GM23338 (cell line): ENCODE measurements at regions not wholly inside any gene's neighbourhood (a gene's known extent, or its start where the extent isn't known, plus 50 kb on each side); places are given as distances from the start of the nearest gene placed in this dataset.

ENCODE experiments used
- ATAC-seq: fragments of 200-7000 bp; cut with Tn5 transposase; 3 replicates; pipeline ENCODE4 v1.9.1; 2020
- DNase-seq: peaks from one replicate; pipeline ENCODE4 v3.0.0-alpha.2; 2015; ENCODE audit warnings: low spot score
- H2AFZ ChIP-seq: fragments of 200-600 bp; sonication (generic); 2 replicates; pipeline ENCODE4 v1.8.0; 2016; ENCODE audit warnings: antibody characterized with exemption, mild to moderate bottlenecking, moderate library complexity
- H3F3A ChIP-seq: fragments of 200-600 bp; sonication (generic); replicated peaks from 2 replicates; pipeline ENCODE4 v1.8.0; 2017; ENCODE audit warnings: antibody characterized with exemption, mixed run types, low read depth
- H3K27ac ChIP-seq: fragments of 200-600 bp; sonication (generic); 2 replicates; pipeline ENCODE4 v1.6.1; 2016; ENCODE audit warnings: low read depth
- H3K27me3 ChIP-seq: fragments of 200-600 bp; sonication (generic); 2 replicates; pipeline ENCODE4 v1.8.0; 2016; ENCODE audit warnings: mild to moderate bottlenecking, mixed run types, moderate library complexity; ENCODE audit not compliant: insufficient read depth
- H3K36me3 ChIP-seq: fragments of 200-600 bp; sonication (generic); 2 replicates; pipeline ENCODE4 v1.8.0; 2016; ENCODE audit warnings: mild to moderate bottlenecking; ENCODE audit not compliant: insufficient read depth
- H3K4me1 ChIP-seq: fragments of 200-600 bp; sonication (generic); 2 replicates; pipeline ENCODE4 v1.8.0; 2016; ENCODE audit warnings: mild to moderate bottlenecking, moderate library complexity; ENCODE audit not compliant: insufficient read depth
- H3K4me2 ChIP-seq: fragments of 200-600 bp; sonication (generic); 2 replicates; pipeline ENCODE4 v1.7.1; 2017; ENCODE audit warnings: mixed run types
- H3K4me3 ChIP-seq: fragments of 200-600 bp; sonication (generic); 2 replicates; pipeline ENCODE4 v1.6.1; 2016; ENCODE audit warnings: mixed run types
- H3K79me2 ChIP-seq: fragments of 200-600 bp; sonication (generic); replicated peaks from 2 replicates; pipeline ENCODE4 v1.8.0; 2017; ENCODE audit warnings: mild to moderate bottlenecking; ENCODE audit not compliant: insufficient read depth
- H3K9me2 ChIP-seq: fragments of 200-600 bp; sonication (generic); 2 replicates; pipeline ENCODE4 v1.8.0; 2017; ENCODE audit not compliant: insufficient read depth
- H4K20me1 ChIP-seq: fragments of 200-600 bp; sonication (generic); replicated peaks from 2 replicates; pipeline ENCODE4 v1.8.0; 2017; ENCODE audit warnings: mild to moderate bottlenecking; ENCODE audit not compliant: insufficient read depth
- H3K27ac Mint-ChIP-seq: 2 replicates; pipeline ENCODE4 v1.8.0; 2020; ENCODE audit warnings: inconsistent platforms, mild to moderate bottlenecking, moderate library complexity, mixed read lengths
- H3K27me3 Mint-ChIP-seq: 3 replicates; pipeline ENCODE4 v1.8.0; 2022; ENCODE audit warnings: low read depth, mild to moderate bottlenecking, moderate library complexity, mixed read lengths, inconsistent platforms; ENCODE audit not compliant: insufficient read depth, poor library complexity
- H3K36me3 Mint-ChIP-seq: 3 replicates; pipeline ENCODE4 v1.8.0; 2021; ENCODE audit warnings: low read depth, mild to moderate bottlenecking, inconsistent platforms, moderate library complexity, mixed read lengths
- H3K4me1 Mint-ChIP-seq: 3 replicates; pipeline ENCODE4 v1.8.0; 2020; ENCODE audit warnings: mild to moderate bottlenecking, inconsistent platforms, mixed read lengths
- H3K4me3 Mint-ChIP-seq: 3 replicates; pipeline ENCODE4 v1.8.0; 2021; ENCODE audit warnings: moderate library complexity, mild to moderate bottlenecking, inconsistent platforms, mixed read lengths
- H3K9me3 Mint-ChIP-seq: 3 replicates; pipeline ENCODE4 v1.8.0; 2020; ENCODE audit warnings: moderate library complexity, mild to moderate bottlenecking, inconsistent platforms, mixed read lengths
- CREB1 ChIP-seq: fragments of 250-450 bp; sonication (Bioruptor Pico); IDR thresholded peaks from 2 replicates; pipeline ENCODE4 v1.5.0; 2020; ENCODE audit warnings: low read depth, mild to moderate bottlenecking, moderate library complexity
- CTCF ChIP-seq, 2 experiments: fragments of 200-600 bp in 1 of 2; sonication (generic) in 1 of 2; conservative IDR thresholded peaks; 2 replicates each; pipeline versions ENCODE4 v1.5.1 to v1.6.1; 2016 to 2017; ENCODE audit warnings: antibody characterized with exemption in 2 of 2, low read depth in 2 of 2, mild to moderate bottlenecking in 2 of 2, moderate library complexity in 1 of 2
- EZH2 ChIP-seq: fragments of 200-600 bp; sonication (generic); IDR thresholded peaks from one replicate; pipeline ENCODE4 v1.8.0; 2017; ENCODE audit warnings: antibody characterized with exemption, mild to moderate bottlenecking, low read depth; ENCODE audit not compliant: unreplicated experiment
- EZH2phosphoT487 ChIP-seq: fragments of 200-600 bp; sonication (generic); IDR thresholded peaks from one replicate; pipeline ENCODE4 v1.8.1; 2018; ENCODE audit warnings: antibody characterized with exemption; ENCODE audit not compliant: unreplicated experiment
- POLR2AphosphoS5 ChIP-seq: IDR thresholded peaks from 2 replicates; pipeline ENCODE4 v1.6.1; 2016; ENCODE audit warnings: antibody characterized with exemption, low read depth
- REST ChIP-seq: IDR thresholded peaks from one replicate; pipeline ENCODE4 v1.6.1; 2018; ENCODE audit warnings: antibody characterized with exemption; ENCODE audit not compliant: unreplicated experiment
- STAT1 ChIP-seq: IDR thresholded peaks from one replicate; pipeline ENCODE4 v1.6.1; 2016; ENCODE audit warnings: antibody characterized with exemption; ENCODE audit not compliant: unreplicated experiment
- ZNF114 ChIP-seq: fragments of 250-450 bp; sonication (Bioruptor Pico); IDR thresholded peaks from 2 replicates; pipeline ENCODE4 v1.5.0; 2020; ENCODE audit warnings: mild to moderate bottlenecking, moderate library complexity
- ZNF331 ChIP-seq: fragments of 250-450 bp; sonication (Bioruptor Pico); IDR thresholded peaks from 2 replicates; pipeline ENCODE4 v1.5.0; 2020; ENCODE audit warnings: low read depth, mild to moderate bottlenecking, moderate library complexity
- TF ChIP-seq, protein P1 (sequence below): IDR thresholded peaks from 2 replicates; pipeline ENCODE4 v1.6.1; 2016; ENCODE audit warnings: antibody characterized with exemption

GRCh38 chr5:58073243-58073642, 386.6 kb downstream of the PLK2 start (continued):
- TF ChIP-seq, protein P1, sequence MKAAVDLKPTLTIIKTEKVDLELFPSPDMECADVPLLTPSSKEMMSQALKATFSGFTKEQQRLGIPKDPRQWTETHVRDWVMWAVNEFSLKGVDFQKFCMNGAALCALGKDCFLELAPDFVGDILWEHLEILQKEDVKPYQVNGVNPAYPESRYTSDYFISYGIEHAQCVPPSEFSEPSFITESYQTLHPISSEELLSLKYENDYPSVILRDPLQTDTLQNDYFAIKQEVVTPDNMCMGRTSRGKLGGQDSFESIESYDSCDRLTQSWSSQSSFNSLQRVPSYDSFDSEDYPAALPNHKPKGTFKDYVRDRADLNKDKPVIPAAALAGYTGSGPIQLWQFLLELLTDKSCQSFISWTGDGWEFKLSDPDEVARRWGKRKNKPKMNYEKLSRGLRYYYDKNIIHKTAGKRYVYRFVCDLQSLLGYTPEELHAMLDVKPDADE, result no peak
- TF ChIP-seq ZNF331 (CRISPR knock-in tag) (no peak), POLR2AphosphoS5 (no peak)

GRCh38 chr5:58072300-58072965, 387.5 kb downstream of the PLK2 start:
- DNase-seq (no peak), ATAC-seq (no peak)
- TF ChIP-seq STAT1 (no peak), CREB1 (CRISPR knock-in tag) (no peak), CTCF (conservative IDR thresholded peaks at IDR 0.05; ENCODE audit: low read depth in 2 of 2) (no peak), EZH2phosphoT487 (no peak), ZNF114 (no peak), EZH2 (no peak), REST (no peak)
- TF ChIP-seq, protein P1, result no peak
- Histone ChIP-seq H3K27me3 (no peaks in the 10 kb centered on the region), H2AFZ (no peak overlapping the region), H3K4me2 (no peak overlapping the region), H3K9me2 (no peaks in the 10 kb centered on the region), H3K4me3 (no peak overlapping the region), H3F3A (no peaks in the 10 kb centered on the region), H4K20me1 (no peaks in the 10 kb centered on the region), H3K4me1 (no peaks in the 10 kb centered on the region), H3K79me2 (no peaks in the 10 kb centered on the region), H3K27ac (no peak overlapping the region), H3K36me3 (no peaks in the 10 kb centered on the region)
- H3K36me3 Mint-ChIP-seq, result peaks cover 2% of the 10 kb centered on the region; the same call in 1 of the 3 replicates
- H3K9me3 Mint-ChIP-seq, result peaks cover 7% of the 10 kb centered on the region; the same call in 1 of the 3 replicates
- no peaks in the 10 kb centered on the region for H3K27me3 Mint-ChIP-seq
- no peak overlapping the region for H3K27ac Mint-ChIP-seq
- no peak overlapping the region for H3K4me3 Mint-ChIP-seq
- peaks cover 16% of the 10 kb centered on the region; the same call in 2 of the 3 replicates for H3K4me1 Mint-ChIP-seq
